Activated CD4-positive, CD25-positive, alpha-beta regulatory T cell (primary cell): ENCODE measurements at regions not wholly inside any gene's neighbourhood (a gene's known extent, or its start where the extent isn't known, plus 50 kb on each side); places are given as distances from the start of the nearest gene placed in this dataset.

Experiments
- DNase-seq, 4 experiments: peaks; one replicate each; lab custom pipeline; 2025; lab: John Stamatoyannopoulos, UW

DNA sequence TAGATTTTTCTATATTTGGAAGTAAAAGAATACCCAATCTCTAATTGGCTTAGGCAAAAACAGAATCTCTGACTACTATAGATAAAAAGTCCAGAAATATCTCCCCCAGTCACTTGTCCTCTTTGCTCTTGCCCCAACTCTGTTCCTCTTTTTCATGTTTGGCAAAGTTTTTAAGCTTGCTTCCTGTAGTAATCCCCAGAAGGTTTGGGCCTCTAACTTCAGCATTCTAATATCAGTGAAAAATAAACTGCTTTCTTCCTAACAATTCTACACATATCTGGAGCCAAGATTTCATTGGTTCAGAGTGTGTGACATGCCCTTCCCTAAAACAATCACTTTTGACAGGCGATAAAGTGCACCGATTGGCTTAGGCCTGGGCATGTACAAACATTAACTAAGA, 1680.3 kb downstream of the MAT2B start:
- DNase-seq: no peak

GRCh38 chr5:165187815-165188214, 1682.4 kb downstream of the MAT2B start:
- no peak for DNase-seq

- DNase-seq: no peak
These were observed 1683.2 kb downstream of the MAT2B start for GRCh38 chr5:165188556-165189175.

GRCh38 chr5:165196961-165197360, 1691.5 kb downstream of the MAT2B start:
- no peak for DNase-seq

- no peak for DNase-seq
These were observed 1696.0 kb downstream of the MAT2B start for GRCh38 chr5:165201369-165201768.

- DNase-seq: no peak
These were observed 1696.5 kb downstream of the MAT2B start for GRCh38 chr5:165201771-165202518.

DNA sequence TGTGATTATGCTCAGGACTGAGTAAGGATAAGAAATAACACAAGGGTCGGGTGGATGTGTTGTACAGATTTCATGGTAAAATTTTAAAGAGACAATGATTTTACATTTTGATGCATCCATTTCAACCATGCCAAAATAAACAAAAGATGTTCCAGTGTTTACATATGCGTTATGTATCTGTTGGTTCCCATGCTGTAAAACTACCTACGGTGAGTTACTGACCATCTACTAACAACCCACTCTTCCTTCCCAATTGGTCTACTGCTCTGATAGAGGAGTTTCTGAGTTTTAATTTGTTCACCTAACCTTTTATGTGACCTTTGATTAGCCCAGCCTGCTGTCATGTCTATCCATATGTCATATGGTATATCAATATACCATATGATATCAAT, 1697.1 kb downstream of the MAT2B start:
- DNase-seq: no peak

DNA sequence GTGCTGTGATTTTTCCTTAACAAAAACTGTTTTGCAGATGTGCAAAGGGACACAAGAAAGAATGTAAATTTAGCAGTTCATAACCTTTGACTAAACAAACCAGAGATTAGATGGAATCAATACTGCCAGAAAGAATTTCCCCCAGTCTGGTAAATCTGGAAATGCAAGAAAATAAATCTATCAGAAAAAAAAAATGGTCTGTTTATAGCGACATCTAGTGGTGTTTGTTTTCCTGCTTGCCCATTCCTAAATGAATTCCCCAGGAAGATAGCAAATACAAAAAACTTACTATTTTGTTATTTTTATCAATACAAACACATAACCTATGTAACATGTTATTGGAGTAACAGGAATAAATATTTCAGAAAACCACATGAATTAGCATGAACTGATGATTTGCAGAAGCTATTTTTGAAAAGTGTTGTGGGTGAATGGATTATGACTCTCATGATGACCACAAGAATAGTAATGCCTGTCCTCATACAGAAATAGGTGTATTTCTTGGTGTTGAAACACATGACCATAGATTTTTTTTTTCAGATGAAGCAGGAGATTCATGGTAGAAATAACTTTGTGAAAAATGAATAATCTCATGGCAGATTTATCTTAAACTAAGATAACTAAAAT, 1703.8 kb downstream of the MAT2B start:
- no peak for DNase-seq

GRCh38 chr5:165224366-165225045, 1719.1 kb downstream of the MAT2B start:
- DNase-seq: no peak

GRCh38 chr5:165227515-165227914, 1722.1 kb downstream of the MAT2B start:
- no peak for DNase-seq

GRCh38 chr5:165228184-165228583, 1722.8 kb downstream of the MAT2B start:
- no peak for DNase-seq

DNA sequence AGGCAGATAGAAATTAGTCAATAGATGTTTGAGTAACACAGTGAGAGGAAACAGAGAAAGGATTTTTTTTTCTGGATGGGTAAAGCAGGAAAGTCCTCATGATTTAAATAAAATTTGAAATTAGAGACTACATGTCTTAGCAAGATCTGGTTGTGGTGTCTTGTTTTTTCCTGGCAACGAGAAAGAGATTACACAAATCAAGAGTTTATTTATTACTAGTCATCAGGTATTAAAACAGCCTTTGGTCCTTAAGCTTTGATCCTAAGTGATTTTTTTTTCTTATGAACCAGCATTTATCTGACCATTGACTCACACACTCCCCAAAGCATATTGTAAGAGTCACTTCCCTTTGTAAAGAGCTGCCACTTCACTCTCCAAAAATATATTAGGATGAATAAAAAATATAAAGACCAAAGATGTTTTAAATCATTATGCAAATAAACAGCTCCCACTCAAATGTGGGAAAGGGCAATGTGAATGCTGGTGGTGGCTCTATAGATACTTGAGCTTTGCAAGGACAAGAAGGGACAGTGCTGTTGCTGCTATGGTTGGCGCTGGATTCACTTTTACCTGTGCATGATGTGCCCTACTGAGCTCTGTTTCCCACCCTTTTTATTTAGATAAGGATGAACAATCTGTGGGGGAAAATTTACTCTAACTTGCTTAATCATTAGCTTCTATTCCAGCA, 1726.5 kb downstream of the MAT2B start:
- no peak for DNase-seq

- DNase-seq: no peak
These were observed 1727.2 kb downstream of the MAT2B start for GRCh38 chr5:165232509-165233028.

DNA sequence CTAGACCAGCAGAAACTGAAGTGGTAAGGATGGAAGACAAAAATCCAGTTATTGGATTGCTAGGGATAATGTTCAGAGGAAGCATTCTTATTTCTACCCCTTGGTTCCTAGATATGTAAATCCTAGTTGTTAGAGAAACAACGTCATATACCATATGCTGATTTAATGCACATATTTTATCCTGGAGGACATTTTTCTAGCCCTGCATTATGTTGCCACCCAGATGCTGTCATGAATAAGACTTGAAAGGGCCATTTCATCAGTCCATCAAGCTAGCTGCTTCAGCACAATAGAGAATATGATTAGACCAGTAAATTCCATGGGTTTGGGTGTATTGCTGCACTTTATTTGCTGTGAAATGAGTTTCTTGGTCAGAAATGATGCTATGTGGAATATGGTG, 1736.4 kb downstream of the MAT2B start:
- no peak for DNase-seq

DNA sequence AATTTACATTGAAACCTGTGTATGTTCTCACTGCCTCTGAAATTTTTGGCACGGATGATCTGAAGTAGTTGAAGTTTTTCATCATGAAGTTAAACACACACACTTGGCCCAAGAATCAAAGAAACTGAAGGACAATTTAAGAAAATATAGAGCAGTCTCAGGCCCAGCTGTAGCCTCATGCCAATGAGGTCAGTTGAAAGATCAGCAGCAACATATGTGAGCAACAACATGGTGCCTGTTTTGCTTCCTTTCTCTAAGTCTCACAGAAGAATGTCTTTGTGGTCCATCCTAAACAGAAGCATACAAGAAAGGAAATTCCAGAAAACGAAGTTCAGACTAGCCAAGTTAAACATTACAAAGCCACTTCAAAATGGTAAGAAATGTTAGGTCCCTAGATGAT, 1737.2 kb downstream of the MAT2B start:
- no peak for DNase-seq

DNA sequence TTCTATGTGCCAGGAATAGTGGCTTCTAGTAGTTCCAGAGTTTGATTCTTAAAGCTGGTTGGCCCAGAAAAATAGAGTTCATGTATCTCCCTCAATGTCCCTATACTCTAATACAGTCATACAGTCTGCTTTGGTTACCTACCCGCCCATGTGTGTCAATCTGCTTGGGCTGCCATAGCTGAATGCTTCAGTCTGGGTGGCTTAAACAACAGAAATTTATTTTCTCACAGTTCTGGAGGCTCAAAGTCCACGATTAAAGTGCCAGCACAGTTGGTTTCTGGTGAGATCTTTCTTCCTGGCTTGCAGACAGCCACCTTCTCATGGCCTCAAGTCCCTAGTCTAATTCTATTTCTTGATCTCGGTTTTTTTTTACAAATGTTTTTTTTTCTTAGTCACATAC, 1739.0 kb downstream of the MAT2B start:
- no peak for DNase-seq

DNA sequence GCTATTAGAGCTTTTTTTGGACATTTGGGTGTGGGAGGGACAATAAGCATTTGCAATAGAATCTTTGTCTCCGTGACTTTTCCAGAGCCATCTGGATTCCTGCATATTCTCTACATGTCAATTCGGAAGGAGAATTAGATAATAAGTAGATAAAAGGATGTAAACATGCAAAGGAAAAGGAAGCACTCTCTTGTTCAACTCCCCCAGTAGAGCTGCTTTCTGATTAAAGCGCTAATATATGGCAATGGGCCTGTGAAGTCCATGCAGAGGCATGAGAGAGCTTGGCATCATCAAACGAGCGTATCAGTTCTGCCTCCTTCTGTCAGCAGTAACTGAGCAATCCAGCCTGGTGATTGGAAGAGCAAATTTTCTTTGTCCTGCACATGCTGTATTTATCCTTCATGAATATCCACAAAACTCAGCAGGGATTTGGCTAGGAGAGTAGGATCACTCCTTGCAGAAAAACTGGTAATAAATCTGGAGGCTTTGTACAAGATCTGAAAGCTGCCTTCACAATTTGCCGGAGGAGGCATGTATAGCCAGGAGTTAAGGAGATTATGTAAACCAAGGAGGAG, 1752.9 kb downstream of the MAT2B start:
- no peak for DNase-seq

GRCh38 chr5:165260426-165260825, 1755.0 kb downstream of the MAT2B start:
- DNase-seq: no peak

GRCh38 chr5:165263536-165263935, 1758.1 kb downstream of the MAT2B start:
- no peak for DNase-seq

- DNase-seq: no peak
These were observed 1761.5 kb downstream of the MAT2B start for GRCh38 chr5:165266939-165267338.

DNA sequence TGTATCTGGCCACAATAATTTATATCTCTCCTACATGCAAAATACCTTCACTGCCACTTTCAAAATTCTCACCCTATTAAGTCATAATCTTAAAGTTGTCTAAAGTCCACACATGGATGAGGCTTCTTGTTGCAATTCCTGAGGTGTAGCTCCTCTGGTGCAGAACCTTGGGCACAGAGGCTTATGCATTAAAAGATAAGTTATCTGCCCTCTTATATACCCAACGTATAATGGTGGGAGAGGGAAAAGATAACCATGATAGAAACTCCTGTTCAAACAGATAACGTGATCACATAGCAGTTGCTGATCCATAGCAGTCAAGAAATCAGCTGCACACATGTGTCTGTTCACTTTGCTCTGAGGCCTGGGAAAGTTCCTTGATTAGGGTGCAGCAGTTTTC, 1767.0 kb downstream of the MAT2B start:
- DNase-seq: no peak

DNA sequence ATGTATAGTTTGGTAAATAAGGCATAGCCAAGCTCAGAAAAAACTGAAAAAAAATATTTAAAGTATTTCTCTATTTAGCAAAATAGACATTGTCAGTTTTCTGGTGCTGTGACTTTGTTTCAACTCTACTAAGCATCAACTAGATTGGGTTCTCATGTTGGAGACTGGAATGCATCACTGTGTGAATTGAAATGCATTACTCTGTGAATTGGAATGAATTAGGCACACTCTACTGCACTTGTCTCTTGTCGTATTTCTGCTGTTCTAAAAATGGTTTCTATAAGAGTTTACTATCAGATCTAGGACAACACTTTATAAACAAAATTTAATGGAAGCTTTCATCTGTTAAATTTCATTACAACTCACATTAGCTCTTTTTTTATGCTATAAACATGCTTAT, 1772.2 kb downstream of the MAT2B start:
- DNase-seq: no peak
